ENCODE measurements at regions not wholly inside any gene's neighbourhood (a gene's known extent, or its start where the extent isn't known, plus 50 kb on each side); places are given as distances from the start of the nearest gene placed in this dataset.

DNA sequence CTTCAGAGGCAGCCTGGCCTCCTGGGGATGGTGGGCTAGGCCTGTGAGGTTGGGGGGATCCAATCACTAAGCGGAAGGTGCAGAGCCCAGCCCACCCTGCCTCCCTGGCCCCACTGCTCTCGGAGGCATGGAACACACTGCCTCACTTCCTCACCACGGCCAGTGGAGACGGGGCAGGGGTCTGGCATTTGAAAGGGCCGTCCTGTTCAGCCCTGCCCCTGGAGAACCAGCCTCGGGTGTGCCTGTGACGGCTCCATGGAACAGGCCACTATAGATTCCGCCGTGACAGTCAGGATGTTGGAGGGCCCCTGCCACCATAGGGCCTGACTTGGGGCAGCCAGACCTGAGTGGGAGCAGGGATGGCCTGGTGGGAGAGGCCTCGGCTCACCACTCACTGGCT lies 110.2 kb downstream of the DACT2 start:
- Histone ChIP-seq H3K9me3 (no peaks in the 10 kb centered on the region), H3K36me3 (no peaks in the 10 kb centered on the region), H3K4me1 (ENCODE audit: insufficient read depth) (no peaks in the 10 kb centered on the region), H3K27ac (no peak overlapping the region), H3K4me3 (no peak overlapping the region), H3K27me3 (no peaks in the 10 kb centered on the region)
- DNase-seq = no peak
- 72 to 85% (median 81%) methylated on average over 10 of the region's 10 CpGs for WGBS, 3 donors
- intact Hi-C loops (cut with DNase I) = no loop called here
- TF ChIP-seq EP300 (IDR thresholded peaks at IDR 0.05) (no peak), POLR2A (IDR thresholded peaks at IDR 0.05) (no peak)
- TF ChIP-seq, protein P1, sequence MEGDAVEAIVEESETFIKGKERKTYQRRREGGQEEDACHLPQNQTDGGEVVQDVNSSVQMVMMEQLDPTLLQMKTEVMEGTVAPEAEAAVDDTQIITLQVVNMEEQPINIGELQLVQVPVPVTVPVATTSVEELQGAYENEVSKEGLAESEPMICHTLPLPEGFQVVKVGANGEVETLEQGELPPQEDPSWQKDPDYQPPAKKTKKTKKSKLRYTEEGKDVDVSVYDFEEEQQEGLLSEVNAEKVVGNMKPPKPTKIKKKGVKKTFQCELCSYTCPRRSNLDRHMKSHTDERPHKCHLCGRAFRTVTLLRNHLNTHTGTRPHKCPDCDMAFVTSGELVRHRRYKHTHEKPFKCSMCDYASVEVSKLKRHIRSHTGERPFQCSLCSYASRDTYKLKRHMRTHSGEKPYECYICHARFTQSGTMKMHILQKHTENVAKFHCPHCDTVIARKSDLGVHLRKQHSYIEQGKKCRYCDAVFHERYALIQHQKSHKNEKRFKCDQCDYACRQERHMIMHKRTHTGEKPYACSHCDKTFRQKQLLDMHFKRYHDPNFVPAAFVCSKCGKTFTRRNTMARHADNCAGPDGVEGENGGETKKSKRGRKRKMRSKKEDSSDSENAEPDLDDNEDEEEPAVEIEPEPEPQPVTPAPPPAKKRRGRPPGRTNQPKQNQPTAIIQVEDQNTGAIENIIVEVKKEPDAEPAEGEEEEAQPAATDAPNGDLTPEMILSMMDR (IDR thresholded peaks at IDR 0.05) = no peak

DNA sequence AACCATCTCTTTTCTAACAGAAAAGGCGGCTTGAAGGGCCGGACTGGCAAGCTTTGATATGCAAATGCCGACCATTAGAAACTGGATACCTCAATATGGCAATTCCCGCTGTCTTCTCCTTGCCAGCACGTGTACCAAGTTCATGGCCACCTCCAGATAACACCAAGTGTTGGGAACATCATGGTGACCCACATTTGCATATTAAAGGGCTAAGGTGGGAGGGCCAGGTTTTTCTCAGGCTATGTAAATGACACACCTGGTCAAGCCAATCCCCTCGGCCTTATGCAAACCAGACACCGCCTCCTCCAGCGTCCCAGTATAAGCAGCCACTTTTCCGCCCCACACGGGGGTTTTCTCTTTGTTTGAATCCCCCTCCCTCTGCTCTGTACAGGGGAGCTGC lies 110.7 kb downstream of the DACT2 start:
- WGBS, 3 donors = 70 to 76% (median 73%) methylated on average over 10 of the region's 10 CpGs
- no peaks in the 10 kb centered on the region for H3K36me3 ChIP-seq
- TF ChIP-seq, protein P1 (IDR thresholded peaks at IDR 0.05) = no peak
- TF ChIP-seq POLR2A (IDR thresholded peaks at IDR 0.05) (no peak), EP300 (IDR thresholded peaks at IDR 0.05) (no peak)
- no peak overlapping the region for H3K27ac ChIP-seq
- no peaks in the 10 kb centered on the region for H3K27me3 ChIP-seq
- no peak overlapping the region for H3K4me3 ChIP-seq
- no peak for DNase-seq
- no peaks in the 10 kb centered on the region for H3K9me3 ChIP-seq
- H3K4me1 ChIP-seq (ENCODE audit: insufficient read depth) = no peaks in the 10 kb centered on the region
- intact Hi-C loops (cut with DNase I) = no loop called here

DNA sequence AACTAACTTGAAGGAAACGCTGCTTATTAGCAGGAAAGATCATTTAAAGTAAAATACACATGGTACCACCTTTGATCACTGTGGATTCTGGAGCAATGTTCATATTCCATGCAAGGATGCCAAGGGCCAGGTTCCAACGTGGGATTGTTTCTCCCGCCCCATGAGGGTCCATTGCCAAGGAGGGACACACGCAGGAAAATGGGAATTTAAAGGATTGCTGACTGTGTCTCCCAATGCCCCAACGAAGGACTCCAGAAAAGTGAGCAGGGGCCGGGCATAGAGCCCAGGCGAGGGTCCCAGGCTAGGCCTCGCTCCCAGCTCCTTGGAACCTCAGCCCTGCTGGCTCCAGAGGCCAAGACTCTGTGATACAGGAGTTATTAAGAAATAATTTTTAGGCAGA lies 111.2 kb downstream of the DACT2 start:
- DNase-seq = no peak
- H3K9me3 ChIP-seq = no peaks in the 10 kb centered on the region
- intact Hi-C loops (cut with DNase I) = no loop called here
- H3K27me3 ChIP-seq = no peaks in the 10 kb centered on the region
- WGBS, 3 donors = 76 to 87% (median 83%) methylated on average over 8 of the region's 8 CpGs
- H3K4me3 ChIP-seq = no peak overlapping the region
- H3K4me1 ChIP-seq (ENCODE audit: insufficient read depth) = no peaks in the 10 kb centered on the region
- H3K27ac ChIP-seq = no peak overlapping the region
- H3K36me3 ChIP-seq = no peaks in the 10 kb centered on the region
- TF ChIP-seq, protein P1 (IDR thresholded peaks at IDR 0.05) = no peak
- TF ChIP-seq EP300 (IDR thresholded peaks at IDR 0.05) (no peak), POLR2A (IDR thresholded peaks at IDR 0.05) (no peak)

DNA sequence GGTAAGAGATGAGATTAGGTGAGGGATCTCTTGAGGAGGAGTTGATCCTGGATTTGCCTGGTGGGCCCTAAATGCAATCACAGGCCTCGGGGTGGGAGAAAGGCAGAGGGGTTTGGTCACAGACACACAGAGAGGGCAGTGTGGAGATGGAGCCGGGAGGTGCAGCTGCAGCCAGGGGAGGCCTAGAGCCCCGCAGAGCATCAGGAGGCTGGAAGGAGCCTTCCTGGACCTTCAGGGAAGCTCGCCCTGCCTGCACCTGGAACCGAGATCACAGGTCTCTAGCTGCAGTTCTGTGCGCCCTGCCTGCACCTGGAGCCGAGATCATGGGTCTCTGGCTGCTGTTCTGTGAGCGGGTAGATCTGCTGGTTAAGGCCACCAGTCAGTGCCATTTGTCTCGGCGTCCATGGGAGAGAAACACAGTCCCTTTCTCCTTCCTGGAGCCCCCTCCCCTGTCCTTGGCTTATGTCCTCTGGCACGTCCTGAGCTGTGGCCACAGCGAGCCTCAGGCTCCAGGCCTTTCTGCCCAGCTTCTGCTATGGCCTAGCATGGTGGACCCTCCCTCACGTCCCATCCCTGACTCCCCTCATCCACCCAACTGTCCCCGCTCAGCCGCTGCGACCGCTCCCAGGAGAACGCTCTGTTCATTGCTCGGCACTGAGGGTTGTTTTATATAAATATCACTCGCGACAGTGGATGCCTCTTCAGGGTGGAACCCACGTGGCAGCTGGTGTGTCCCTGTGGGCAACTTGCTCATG lies 112.0 kb downstream of the DACT2 start:
- no peaks in the 10 kb centered on the region for H3K4me1 ChIP-seq (ENCODE audit: insufficient read depth)
- TF ChIP-seq, protein P1 (IDR thresholded peaks at IDR 0.05) = no peak
- TF ChIP-seq POLR2A (IDR thresholded peaks at IDR 0.05) = no peak
- no peak for TF ChIP-seq EP300 (IDR thresholded peaks at IDR 0.05)
- H3K27me3 ChIP-seq = no peaks in the 10 kb centered on the region
- no peaks in the 10 kb centered on the region for H3K36me3 ChIP-seq
- 77 to 84% (median 80%) methylated on average over 19 to 22 of the region's 22 CpGs for WGBS, 3 donors
- H3K9me3 ChIP-seq = no peaks in the 10 kb centered on the region
- DNase-seq = no peak
- H3K27ac ChIP-seq = no peak overlapping the region
- intact Hi-C loops (cut with DNase I) = no loop called here
- no peak overlapping the region for H3K4me3 ChIP-seq

Data from ovary (tissue), 7 donors.